C1 segment of cervical spinal cord (tissue), 14 donors: ENCODE measurements at regions not wholly inside any gene's neighbourhood (a gene's known extent, or its start where the extent isn't known, plus 50 kb on each side); places are given as distances from the start of the nearest gene placed in this dataset.
"Not testable (repeated sequence)": the region's sequence is repeated elsewhere in the genome, so short reads cannot be mapped to it uniquely, and the experiment has no call there.

ENCODE experiments used
- DNase-seq, 14 donors: peaks; one replicate each; lab custom pipeline; 2025; lab: John Stamatoyannopoulos, UW

- not testable (repeated sequence) for DNase-seq
Observed at GRCh38 chr1:219863816-219864215, 64.5 kb downstream of the SLC30A10 start.

- no peak for DNase-seq
Observed at GRCh38 chr1:219862366-219862765, 66.0 kb downstream of the SLC30A10 start.

- no peak for DNase-seq
Observed at GRCh38 chr1:219858980-219859379, 69.4 kb downstream of the SLC30A10 start.

- DNase-seq: no peak
Observed at GRCh38 chr1:219847215-219847855, 81.0 kb downstream of the SLC30A10 start.

GRCh38 chr1:219839595-219839994 lies 88.8 kb downstream of the SLC30A10 start:
- not testable (repeated sequence) for DNase-seq

GRCh38 chr1:219837994-219838294 lies 90.4 kb downstream of the SLC30A10 start:
- DNase-seq: no peak

GRCh38 chr1:219837274-219837993 lies 90.9 kb downstream of the SLC30A10 start:
- DNase-seq: peak in 1 of 14 donors; percentile 7

- no peak for DNase-seq
Observed at GRCh38 chr1:219834314-219834917, 93.9 kb downstream of the SLC30A10 start.

- DNase-seq: no peak
Observed at GRCh38 chr1:219833214-219833815, 95.0 kb downstream of the SLC30A10 start.

GRCh38 chr1:219826290-219826689 lies 102.1 kb downstream of the SLC30A10 start:
- DNase-seq: no peak

GRCh38 chr1:219825355-219825754 lies 103.0 kb downstream of the SLC30A10 start:
- DNase-seq: no peak

GRCh38 chr1:219824338-219824737 lies 104.0 kb downstream of the SLC30A10 start:
- no peak for DNase-seq

- DNase-seq: no peak
Observed at GRCh38 chr1:219820551-219820950, 107.8 kb downstream of the SLC30A10 start.

GRCh38 chr1:219817914-219818313 lies 110.4 kb downstream of the SLC30A10 start:
- no peak for DNase-seq

- no peak for DNase-seq
Observed at GRCh38 chr1:219813294-219813693, 115.1 kb downstream of the SLC30A10 start.

GRCh38 chr1:219812491-219813203 lies 115.7 kb downstream of the SLC30A10 start:
- DNase-seq: peak in 11 of 14 donors; percentile 7 to 81 (median 30)

GRCh38 chr1:219812086-219812485 lies 116.3 kb downstream of the SLC30A10 start:
- no peak for DNase-seq

- DNase-seq: no peak
Observed at GRCh38 chr1:219810451-219810850, 117.9 kb downstream of the SLC30A10 start.

GRCh38 chr1:219808790-219809189 lies 119.6 kb downstream of the SLC30A10 start:
- DNase-seq: no peak

GRCh38 chr1:219806642-219807041 lies 121.7 kb downstream of the SLC30A10 start:
- DNase-seq: no peak

GRCh38 chr1:219806020-219806419 lies 122.3 kb downstream of the SLC30A10 start:
- no peak for DNase-seq

GRCh38 chr1:219805191-219805590 lies 123.2 kb downstream of the SLC30A10 start:
- DNase-seq: no peak
